RWPE2 (cell line): ENCODE measurements at regions not wholly inside any gene's neighbourhood (a gene's known extent, or its start where the extent isn't known, plus 50 kb on each side); places are given as distances from the start of the nearest gene placed in this dataset.

Experiments
- ATAC-seq: fragments of 200-7000 bp; cut with Tn5 transposase; 3 replicates; pipeline ENCODE4 v1.9.1; 2021; ENCODE audit warnings: low read depth
- DNase-seq: peaks from one replicate; pipeline ENCODE4 v3.0.0-alpha.2; 2020; ENCODE audit warnings: low spot score
- H3K27ac ChIP-seq: fragments of 450-650 bp; 2 replicates; pipeline ENCODE4 v1.5.1; 2017; ENCODE audit warnings: mild to moderate bottlenecking; ENCODE audit not compliant: poor library complexity, severe bottlenecking
- H3K27me3 ChIP-seq: fragments of 250-450 bp; sonication (Bioruptor Pico); 2 replicates; pipeline ENCODE4 v1.5.1; 2021; ENCODE audit warnings: mild to moderate bottlenecking, moderate library complexity; ENCODE audit not compliant: insufficient read depth, poor library complexity, severe bottlenecking
- H3K36me3 ChIP-seq: fragments of 250-450 bp; sonication (Bioruptor Pico); 2 replicates; pipeline ENCODE4 v1.5.1; 2020; ENCODE audit warnings: low read depth, mild to moderate bottlenecking, moderate library complexity
- H3K4me1 ChIP-seq: fragments of 250-450 bp; sonication (Bioruptor Pico); 2 replicates; pipeline ENCODE4 v1.5.1; 2021; ENCODE audit warnings: mild to moderate bottlenecking, moderate library complexity; ENCODE audit not compliant: insufficient read depth, poor library complexity, severe bottlenecking
- H3K4me3 ChIP-seq: fragments of 250-450 bp; sonication (Bioruptor Pico); 2 replicates; pipeline ENCODE4 v1.5.1; 2021; ENCODE audit warnings: mild to moderate bottlenecking, moderate library complexity; ENCODE audit not compliant: severe bottlenecking
- H3K9me3 ChIP-seq: fragments of 250-450 bp; sonication (Bioruptor Pico); 2 replicates; pipeline ENCODE4 v1.5.1; 2021; ENCODE audit warnings: mild to moderate bottlenecking, moderate library complexity; ENCODE audit not compliant: severe bottlenecking
- CTCF ChIP-seq: fragments of 450-650 bp; IDR thresholded peaks from one replicate; pipeline ENCODE4 v1.5.1; 2017; ENCODE audit warnings: mild to moderate bottlenecking, moderate library complexity; ENCODE audit not compliant: poor library complexity, severe bottlenecking

DNA sequence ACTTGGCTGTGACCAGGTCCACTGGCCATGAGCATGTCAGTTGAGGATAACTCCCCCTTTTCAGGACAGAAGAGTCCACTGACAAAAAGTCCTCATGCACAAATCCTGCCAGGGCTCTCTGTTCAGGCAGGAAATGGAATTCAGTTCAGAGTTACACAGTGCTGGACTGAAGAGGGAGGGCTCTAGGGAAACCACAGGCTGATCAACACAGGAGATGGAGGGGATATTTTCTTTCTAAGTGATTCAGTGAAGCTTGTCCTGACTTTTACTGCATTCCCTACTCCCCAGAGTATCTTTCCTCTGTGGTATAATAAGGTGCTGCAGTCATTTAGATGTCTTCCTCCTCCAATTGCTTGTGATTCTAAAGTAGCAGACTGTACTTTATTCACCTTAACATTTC is 335.5 kb upstream of the IGFBP7 start:
- Histone ChIP-seq H3K4me3 (no peak overlapping the region), H3K36me3 (no peaks in the 10 kb centered on the region), H3K9me3 (no peaks in the 10 kb centered on the region), H3K4me1 (no peaks in the 10 kb centered on the region), H3K27me3 (no peaks in the 10 kb centered on the region), H3K27ac (no peak overlapping the region)
- DNase-seq (no peak), ATAC-seq (peak; percentile 50)
- no peak for TF ChIP-seq CTCF

- Histone ChIP-seq H3K4me1 (no peaks in the 10 kb centered on the region), H3K9me3 (no peaks in the 10 kb centered on the region), H3K36me3 (no peaks in the 10 kb centered on the region), H3K4me3 (no peak overlapping the region), H3K27me3 (no peaks in the 10 kb centered on the region), H3K27ac (no peak overlapping the region)
- no peak for TF ChIP-seq CTCF
- ATAC-seq (no peak), DNase-seq (no peak)
These were observed 334.5 kb upstream of the IGFBP7 start for GRCh38 chr4:57444671-57445070.

DNA sequence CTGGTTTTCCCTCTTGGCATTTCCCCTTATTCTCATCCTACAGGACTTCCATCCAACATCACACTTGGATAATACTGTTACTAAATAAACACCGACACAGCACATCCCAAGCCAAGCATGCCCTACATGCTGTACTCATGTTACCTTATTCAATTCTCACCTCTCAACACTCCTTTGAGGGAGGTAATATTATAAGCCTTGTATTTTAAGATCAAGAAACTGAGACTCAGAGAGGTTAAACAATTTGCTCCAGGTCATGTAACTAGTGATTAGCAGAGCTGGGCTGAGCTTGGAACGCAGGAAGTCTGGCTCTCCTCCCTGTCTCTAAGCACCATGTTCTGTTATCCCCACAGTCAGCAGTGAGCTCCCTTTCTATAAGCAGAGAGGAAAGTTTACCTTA is 333.6 kb upstream of the IGFBP7 start:
- Histone ChIP-seq H3K36me3 (no peaks in the 10 kb centered on the region), H3K4me3 (no peak overlapping the region), H3K27ac (no peak overlapping the region), H3K4me1 (no peaks in the 10 kb centered on the region), H3K27me3 (no peaks in the 10 kb centered on the region), H3K9me3 (no peaks in the 10 kb centered on the region)
- DNase-seq (no peak), ATAC-seq (no peak)
- no peak for TF ChIP-seq CTCF

- no peak overlapping the region for H3K4me3 ChIP-seq
- H3K36me3 ChIP-seq: no peaks in the 10 kb centered on the region
- no peak overlapping the region for H3K27ac ChIP-seq
- no peaks in the 10 kb centered on the region for H3K4me1 ChIP-seq
- H3K9me3 ChIP-seq: no peaks in the 10 kb centered on the region
- DNase-seq: no peak
- no peak for ATAC-seq
- no peaks in the 10 kb centered on the region for H3K27me3 ChIP-seq
- TF ChIP-seq CTCF: no peak
These were observed 333.1 kb upstream of the IGFBP7 start for GRCh38 chr4:57443308-57443707.

GRCh38 chr4:57442831-57443291 is 332.7 kb upstream of the IGFBP7 start:
- H3K36me3 ChIP-seq: no peaks in the 10 kb centered on the region
- peak; percentile 81 for TF ChIP-seq CTCF
- H3K4me1 ChIP-seq: no peaks in the 10 kb centered on the region
- no peak overlapping the region for H3K4me3 ChIP-seq
- no peak for DNase-seq
- H3K27me3 ChIP-seq: no peaks in the 10 kb centered on the region
- ATAC-seq: peak; percentile 62; the same call in 2 of the 3 replicates
- H3K27ac ChIP-seq: no peak overlapping the region
- H3K9me3 ChIP-seq: no peaks in the 10 kb centered on the region
